ENCODE measurements at regions not wholly inside any gene's neighbourhood (a gene's known extent, or its start where the extent isn't known, plus 50 kb on each side); places are given as distances from the start of the nearest gene placed in this dataset.

- ATAC-seq (ENCODE audit: low FRiP score) (no peak), DNase-seq (ENCODE audit: low spot score) (no peak)
- TF ChIP-seq, protein P1, sequence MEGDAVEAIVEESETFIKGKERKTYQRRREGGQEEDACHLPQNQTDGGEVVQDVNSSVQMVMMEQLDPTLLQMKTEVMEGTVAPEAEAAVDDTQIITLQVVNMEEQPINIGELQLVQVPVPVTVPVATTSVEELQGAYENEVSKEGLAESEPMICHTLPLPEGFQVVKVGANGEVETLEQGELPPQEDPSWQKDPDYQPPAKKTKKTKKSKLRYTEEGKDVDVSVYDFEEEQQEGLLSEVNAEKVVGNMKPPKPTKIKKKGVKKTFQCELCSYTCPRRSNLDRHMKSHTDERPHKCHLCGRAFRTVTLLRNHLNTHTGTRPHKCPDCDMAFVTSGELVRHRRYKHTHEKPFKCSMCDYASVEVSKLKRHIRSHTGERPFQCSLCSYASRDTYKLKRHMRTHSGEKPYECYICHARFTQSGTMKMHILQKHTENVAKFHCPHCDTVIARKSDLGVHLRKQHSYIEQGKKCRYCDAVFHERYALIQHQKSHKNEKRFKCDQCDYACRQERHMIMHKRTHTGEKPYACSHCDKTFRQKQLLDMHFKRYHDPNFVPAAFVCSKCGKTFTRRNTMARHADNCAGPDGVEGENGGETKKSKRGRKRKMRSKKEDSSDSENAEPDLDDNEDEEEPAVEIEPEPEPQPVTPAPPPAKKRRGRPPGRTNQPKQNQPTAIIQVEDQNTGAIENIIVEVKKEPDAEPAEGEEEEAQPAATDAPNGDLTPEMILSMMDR (IDR thresholded peaks at IDR 0.05) = no peak
Measured at GRCh38 chr6:168129292-168130167, 50.5 kb upstream of the FRMD1 start.

DNA sequence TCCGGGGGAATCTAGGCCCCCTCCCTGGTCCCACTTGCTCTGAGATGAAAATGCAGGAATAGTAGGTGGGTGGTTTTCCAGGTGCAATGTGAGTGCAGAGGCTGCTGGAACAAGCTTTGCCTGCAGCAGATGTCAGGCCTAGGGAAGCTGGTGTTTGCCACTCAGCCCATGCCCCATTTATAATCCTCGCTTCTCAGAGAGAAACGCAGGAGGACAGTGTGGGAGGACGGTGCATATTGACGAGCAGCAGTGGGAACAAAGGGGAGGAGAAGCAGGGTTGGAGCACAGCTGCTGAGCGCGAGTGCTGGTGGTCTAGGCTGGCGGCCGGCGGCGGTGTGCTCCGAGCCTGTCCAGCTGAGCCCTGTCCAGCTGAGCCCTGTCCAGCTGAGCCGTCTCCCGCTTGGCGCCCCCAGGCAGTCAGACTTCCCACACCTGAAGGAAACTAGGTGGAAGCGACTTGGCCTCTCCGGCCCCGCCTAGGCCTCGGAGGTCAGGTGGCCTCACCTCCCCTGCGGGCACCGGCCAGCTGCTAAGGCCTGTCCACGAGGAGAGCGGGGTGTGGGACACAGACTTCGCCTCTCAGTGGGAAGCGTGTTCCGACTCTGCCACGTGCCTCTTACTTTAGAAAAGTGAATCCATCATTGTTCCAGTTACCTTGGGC lies 49.7 kb upstream of the FRMD1 start:
- DNase-seq (ENCODE audit: low spot score) (no peak), ATAC-seq (ENCODE audit: low FRiP score) (no peak)
- TF ChIP-seq, protein P1 (IDR thresholded peaks at IDR 0.05) = no peak

All from omental fat pad (tissue), 3 donors.